GM12874 (cell line): ENCODE measurements at regions not wholly inside any gene's neighbourhood (a gene's known extent, or its start where the extent isn't known, plus 50 kb on each side); places are given as distances from the start of the nearest gene placed in this dataset.

Experiments
- CTCF ChIP-seq: IDR thresholded peaks from 2 replicates; pipeline ENCODE4 v1.5.1; 2011; ENCODE audit warnings: low read depth, mild to moderate bottlenecking, control low read depth, low read length, moderate library complexity; ENCODE audit not compliant: insufficient read depth

GRCh38 chr4:188437535-188437934, 298.3 kb downstream of the TRIML1 start:
- TF ChIP-seq CTCF = no peak

- no peak for TF ChIP-seq CTCF
Observed at GRCh38 chr4:188439641-188440311, 300.5 kb downstream of the TRIML1 start.

DNA sequence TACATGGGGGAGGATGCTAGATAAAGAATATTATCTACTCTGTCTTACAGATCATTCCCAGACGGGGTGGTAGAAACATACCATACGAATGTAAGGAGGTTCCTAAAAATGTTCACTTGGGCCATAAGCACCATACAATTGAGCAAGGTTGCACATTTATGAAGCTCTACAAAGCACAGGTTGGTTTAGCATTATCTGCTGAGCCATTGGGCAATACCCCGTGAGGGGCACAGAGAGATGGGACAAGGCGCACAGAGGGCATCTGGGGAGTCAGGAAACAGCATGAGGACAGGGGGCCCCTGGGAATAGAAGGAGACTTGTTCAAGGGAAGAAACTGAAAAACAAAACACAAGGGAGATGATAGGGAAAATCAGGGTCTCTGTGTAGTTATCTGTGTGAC, 305.3 kb downstream of the TRIML1 start:
- TF ChIP-seq CTCF = no peak

- no peak for TF ChIP-seq CTCF
Observed at GRCh38 chr4:188450571-188450970, 311.3 kb downstream of the TRIML1 start.

DNA sequence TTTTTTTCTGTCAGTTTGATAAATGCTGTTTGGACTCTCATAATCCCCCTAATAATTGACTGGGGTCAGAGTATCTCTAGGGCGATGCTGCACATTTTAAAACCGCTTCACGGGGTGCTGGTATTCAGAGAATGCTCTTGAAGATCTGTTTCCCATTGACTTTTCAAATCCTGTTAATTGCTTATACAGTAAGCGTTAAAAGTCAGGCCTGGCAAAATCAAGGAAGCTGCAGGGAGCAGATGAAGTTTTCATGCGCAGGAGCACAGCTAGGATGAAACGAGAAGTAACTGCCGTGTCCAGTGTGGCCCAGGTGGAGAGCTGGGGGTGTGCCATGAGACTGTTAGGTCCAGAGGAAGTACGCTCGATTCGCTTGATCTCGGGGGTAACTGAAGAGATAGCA, 312.9 kb downstream of the TRIML1 start:
- no peak for TF ChIP-seq CTCF

- no peak for TF ChIP-seq CTCF
Observed at GRCh38 chr4:188454575-188454974, 315.3 kb downstream of the TRIML1 start.

GRCh38 chr4:188455062-188455752, 316.0 kb downstream of the TRIML1 start:
- TF ChIP-seq CTCF = no peak
